Loucy (cell line): ENCODE measurements at regions not wholly inside any gene's neighbourhood (a gene's known extent, or its start where the extent isn't known, plus 50 kb on each side); places are given as distances from the start of the nearest gene placed in this dataset.

Experiments used
- EZH2phosphoT487 ChIP-seq: fragments of 200-600 bp; IDR thresholded peaks from 2 replicates; pipeline ENCODE4 v1.6.1; 2018; ENCODE audit warnings: antibody characterized with exemption, mild to moderate bottlenecking, moderate library complexity, borderline replicate concordance
- TF ChIP-seq, protein P1 (sequence below): fragments of 200-600 bp; sonication (generic); conservative IDR thresholded peaks from 2 replicates; pipeline ENCODE4 v1.5.1; 2014; ENCODE audit warnings: mild to moderate bottlenecking, antibody characterized with exemption, low read length

DNA sequence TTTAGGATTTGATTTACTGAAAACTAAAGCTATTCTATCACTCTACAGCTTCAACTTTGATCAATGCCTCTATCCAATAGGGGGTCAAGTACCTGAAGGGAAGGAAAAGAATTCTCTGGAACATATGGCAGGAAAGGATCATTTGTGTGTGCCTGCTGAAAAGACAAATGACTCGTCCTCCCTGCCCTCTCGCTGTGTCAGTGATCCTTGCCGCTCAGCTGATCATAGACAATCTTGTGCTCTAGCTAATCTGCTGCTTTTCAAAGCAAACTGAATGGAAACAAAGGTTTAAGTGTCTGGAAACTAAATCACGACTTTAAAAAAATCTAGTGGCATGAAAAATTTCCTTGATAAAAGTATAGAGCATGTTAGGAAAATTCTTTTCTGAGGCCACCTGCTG, 75.6 kb upstream of the CPO start:
- TF ChIP-seq, protein P1, sequence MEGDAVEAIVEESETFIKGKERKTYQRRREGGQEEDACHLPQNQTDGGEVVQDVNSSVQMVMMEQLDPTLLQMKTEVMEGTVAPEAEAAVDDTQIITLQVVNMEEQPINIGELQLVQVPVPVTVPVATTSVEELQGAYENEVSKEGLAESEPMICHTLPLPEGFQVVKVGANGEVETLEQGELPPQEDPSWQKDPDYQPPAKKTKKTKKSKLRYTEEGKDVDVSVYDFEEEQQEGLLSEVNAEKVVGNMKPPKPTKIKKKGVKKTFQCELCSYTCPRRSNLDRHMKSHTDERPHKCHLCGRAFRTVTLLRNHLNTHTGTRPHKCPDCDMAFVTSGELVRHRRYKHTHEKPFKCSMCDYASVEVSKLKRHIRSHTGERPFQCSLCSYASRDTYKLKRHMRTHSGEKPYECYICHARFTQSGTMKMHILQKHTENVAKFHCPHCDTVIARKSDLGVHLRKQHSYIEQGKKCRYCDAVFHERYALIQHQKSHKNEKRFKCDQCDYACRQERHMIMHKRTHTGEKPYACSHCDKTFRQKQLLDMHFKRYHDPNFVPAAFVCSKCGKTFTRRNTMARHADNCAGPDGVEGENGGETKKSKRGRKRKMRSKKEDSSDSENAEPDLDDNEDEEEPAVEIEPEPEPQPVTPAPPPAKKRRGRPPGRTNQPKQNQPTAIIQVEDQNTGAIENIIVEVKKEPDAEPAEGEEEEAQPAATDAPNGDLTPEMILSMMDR: no peak
- no peak for TF ChIP-seq EZH2phosphoT487
